GM19023 (cell line): ENCODE measurements at regions not wholly inside any gene's neighbourhood (a gene's known extent, or its start where the extent isn't known, plus 50 kb on each side); places are given as distances from the start of the nearest gene placed in this dataset.

Experiments
- ATAC-seq: cut with Tn5 transposase; IDR thresholded peaks from one replicate; pipeline ENCODE4 v1.9.1; 2021; ENCODE audit warnings: mild to moderate bottlenecking, moderate library complexity; ENCODE audit not compliant: unreplicated experiment

GRCh38 chr18:47602273-47602897 lies 328.1 kb downstream of the SMAD2 start:
- ATAC-seq = no peak

GRCh38 chr18:47601581-47602272 lies 328.7 kb downstream of the SMAD2 start:
- no peak for ATAC-seq

- no peak for ATAC-seq
Measured at GRCh38 chr18:47595831-47596501, 334.5 kb downstream of the SMAD2 start.

GRCh38 chr18:47594621-47595086 lies 335.8 kb downstream of the SMAD2 start:
- no peak for ATAC-seq

- ATAC-seq = no peak
Measured at GRCh38 chr18:47593744-47594472, 336.6 kb downstream of the SMAD2 start.

GRCh38 chr18:47591429-47591828 lies 339.0 kb downstream of the SMAD2 start:
- no peak for ATAC-seq

- no peak for ATAC-seq
Measured at GRCh38 chr18:47587587-47587986, 336.1 kb upstream of the SKOR2 start.

GRCh38 chr18:47586418-47587070 lies 335.1 kb upstream of the SKOR2 start:
- no peak for ATAC-seq

GRCh38 chr18:47585914-47586313 lies 334.5 kb upstream of the SKOR2 start:
- ATAC-seq = no peak

- no peak for ATAC-seq
Measured at GRCh38 chr18:47585136-47585535, 333.7 kb upstream of the SKOR2 start.

GRCh38 chr18:47582093-47582492 lies 330.6 kb upstream of the SKOR2 start:
- no peak for ATAC-seq

- no peak for ATAC-seq
Measured at GRCh38 chr18:47577520-47577919, 326.1 kb upstream of the SKOR2 start.

- ATAC-seq = no peak
Measured at GRCh38 chr18:47574966-47575365, 323.5 kb upstream of the SKOR2 start.

GRCh38 chr18:47571957-47572356 lies 320.5 kb upstream of the SKOR2 start:
- ATAC-seq = no peak

GRCh38 chr18:47566809-47567208 lies 315.3 kb upstream of the SKOR2 start:
- no peak for ATAC-seq

- ATAC-seq = no peak
Measured at GRCh38 chr18:47560723-47561715, 309.6 kb upstream of the SKOR2 start.

GRCh38 chr18:47558110-47558750 lies 306.8 kb upstream of the SKOR2 start:
- ATAC-seq = no peak

GRCh38 chr18:47557160-47557559 lies 305.7 kb upstream of the SKOR2 start:
- no peak for ATAC-seq

GRCh38 chr18:47552783-47553182 lies 301.3 kb upstream of the SKOR2 start:
- ATAC-seq = no peak
